GM21423 (cell line): ENCODE measurements at regions not wholly inside any gene's neighbourhood (a gene's known extent, or its start where the extent isn't known, plus 50 kb on each side); places are given as distances from the start of the nearest gene placed in this dataset.
"Not testable (repeated sequence)": the region's sequence is repeated elsewhere in the genome, so short reads cannot be mapped to it uniquely, and the experiment has no call there.

Experiments
- ATAC-seq: cut with Tn5 transposase; IDR thresholded peaks from one replicate; pipeline ENCODE4 v1.9.1; 2021; ENCODE audit warnings: mild to moderate bottlenecking, moderate library complexity; ENCODE audit not compliant: unreplicated experiment

DNA sequence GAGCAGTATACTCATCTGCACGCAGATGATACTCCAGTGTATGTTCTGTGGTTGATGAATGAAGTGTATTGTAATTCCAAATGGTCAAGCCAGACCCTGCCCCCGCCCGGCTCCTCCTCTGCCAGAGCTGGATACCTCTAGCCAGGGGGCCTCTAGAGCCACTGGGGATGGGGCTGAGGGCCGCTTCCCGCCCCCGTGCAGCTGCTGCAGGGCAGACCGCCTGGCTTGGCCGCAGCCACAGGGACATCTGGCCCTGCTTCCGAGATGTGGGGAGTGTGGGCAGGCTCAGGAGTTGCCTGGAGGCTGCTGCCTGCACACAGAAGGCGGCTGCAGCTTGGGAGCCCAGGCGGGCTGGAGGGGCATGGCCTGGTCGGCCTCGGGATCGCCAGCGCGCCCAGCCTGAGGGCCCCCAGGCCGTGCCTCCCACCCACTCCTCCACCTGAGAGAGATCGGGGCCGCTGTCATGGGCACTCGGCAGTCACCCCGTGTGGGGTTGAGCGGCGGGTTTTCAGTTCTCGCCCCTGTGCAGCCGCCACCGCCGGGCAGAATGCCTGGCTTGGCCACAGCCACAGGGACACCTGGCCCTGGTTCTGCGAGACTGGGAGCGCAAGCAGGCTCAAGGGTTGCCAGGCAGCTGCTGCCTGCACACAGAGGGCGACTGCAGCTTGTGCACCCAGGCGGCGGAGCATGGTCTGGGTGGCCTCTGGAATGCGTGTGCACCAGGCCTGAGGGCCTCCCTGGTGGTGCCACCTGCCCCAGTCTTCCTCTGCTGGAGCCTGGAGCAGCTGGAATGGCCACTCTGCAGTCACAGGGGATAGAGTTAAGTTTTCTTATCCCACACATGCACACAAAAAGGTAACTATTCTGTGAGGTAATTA is 1643.7 kb downstream of the SPATA31A7 start:
- not testable (repeated sequence) for ATAC-seq

- ATAC-seq, result peak; percentile 9
Measured at GRCh38 chr9:62837254-62837911, 1647.5 kb downstream of the SPATA31A7 start.

- ATAC-seq, result peak; percentile 100
Measured at GRCh38 chr9:62838024-62838718, 1648.3 kb downstream of the SPATA31A7 start.

DNA sequence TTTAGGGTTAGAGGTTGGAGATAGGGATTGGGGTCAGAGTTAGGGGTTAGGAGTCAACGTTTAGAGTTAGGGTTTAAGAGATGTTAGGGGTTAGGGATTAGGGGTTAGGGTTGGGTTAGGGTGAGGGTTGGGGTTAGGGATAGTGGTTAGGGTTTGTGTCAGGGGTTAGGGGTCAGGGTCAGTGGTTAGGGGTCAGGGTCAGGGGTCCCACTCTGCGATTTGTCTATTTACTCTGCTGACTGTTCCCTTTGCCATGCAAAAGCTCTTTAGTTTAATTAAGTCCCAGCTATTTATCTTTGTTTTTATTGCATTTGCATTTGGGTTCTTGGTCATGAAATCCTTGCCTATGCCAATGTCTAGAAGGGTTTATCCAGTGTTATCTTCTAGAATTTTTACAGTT is 1649.3 kb downstream of the SPATA31A7 start:
- not testable (repeated sequence) for ATAC-seq

DNA sequence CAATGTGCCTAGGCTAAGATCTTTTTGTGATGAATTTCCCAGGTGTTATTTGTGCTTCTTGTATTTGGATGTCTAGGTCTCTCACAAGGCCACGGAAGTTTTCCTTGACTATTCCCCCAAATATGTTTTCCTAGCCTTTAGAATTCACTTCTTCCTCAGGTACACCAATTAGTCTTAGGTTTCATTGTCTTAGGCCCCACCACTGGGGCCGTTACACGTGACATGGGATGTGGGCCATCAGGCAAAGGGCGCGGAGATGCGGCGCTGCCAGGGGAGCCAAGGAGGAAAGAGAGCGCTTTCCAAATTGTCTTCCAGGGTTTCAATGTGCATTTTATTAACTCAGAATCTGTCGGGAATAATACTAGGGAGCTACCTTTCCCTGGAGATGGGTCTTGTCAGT is 1653.3 kb downstream of the SPATA31A7 start:
- not testable (repeated sequence) for ATAC-seq

DNA sequence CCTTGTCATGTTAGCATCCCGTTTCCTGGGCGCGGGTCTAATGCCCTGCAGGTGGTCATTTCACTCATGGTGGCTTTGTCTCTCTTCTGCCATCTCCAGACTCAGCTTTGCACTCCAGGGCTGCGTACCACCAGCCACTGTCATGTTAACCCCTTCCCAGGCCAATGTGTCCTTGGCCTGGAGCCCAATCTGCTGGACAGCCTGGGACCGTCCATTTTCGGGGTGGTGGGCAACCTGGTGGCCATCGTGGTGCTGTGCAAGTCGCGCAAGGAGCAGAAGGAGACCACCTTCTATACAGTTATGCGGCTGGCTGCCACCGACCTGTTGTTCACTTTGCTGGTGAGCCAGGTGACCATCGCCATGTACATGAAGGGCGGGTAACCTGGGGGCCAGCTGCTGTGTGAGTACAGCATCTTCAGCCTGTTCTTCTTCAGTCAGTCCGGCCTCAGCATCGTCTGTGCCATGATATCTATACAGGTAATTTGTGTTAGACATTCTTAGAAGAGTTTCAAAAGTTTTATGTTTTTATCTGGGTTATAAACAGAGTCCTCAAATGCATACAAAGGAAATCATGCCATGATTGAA is 1654.0 kb downstream of the SPATA31A7 start:
- ATAC-seq, result not testable (repeated sequence)

- ATAC-seq, result not testable (repeated sequence)
Measured at GRCh38 chr9:62844681-62845185, 1654.9 kb downstream of the SPATA31A7 start.

DNA sequence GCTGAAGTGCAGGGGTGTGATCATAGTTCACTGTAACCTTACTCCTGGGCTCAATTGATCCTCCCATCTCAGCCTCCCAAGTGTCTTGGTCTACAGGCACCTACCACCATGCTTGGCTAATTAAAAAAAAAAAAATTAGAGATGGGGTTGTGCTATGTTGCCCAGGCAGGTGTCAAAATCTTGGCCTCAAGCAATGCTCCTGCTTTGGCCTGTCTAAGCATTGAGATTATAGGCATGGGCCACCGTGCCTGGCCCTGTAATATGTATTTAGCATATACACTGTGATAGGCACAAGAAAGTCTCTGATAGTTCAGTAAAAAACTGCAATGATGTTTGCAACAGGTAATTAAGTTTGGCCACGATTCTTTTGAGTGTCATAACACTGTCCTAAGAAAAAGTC is 1658.4 kb downstream of the SPATA31A7 start:
- not testable (repeated sequence) for ATAC-seq

DNA sequence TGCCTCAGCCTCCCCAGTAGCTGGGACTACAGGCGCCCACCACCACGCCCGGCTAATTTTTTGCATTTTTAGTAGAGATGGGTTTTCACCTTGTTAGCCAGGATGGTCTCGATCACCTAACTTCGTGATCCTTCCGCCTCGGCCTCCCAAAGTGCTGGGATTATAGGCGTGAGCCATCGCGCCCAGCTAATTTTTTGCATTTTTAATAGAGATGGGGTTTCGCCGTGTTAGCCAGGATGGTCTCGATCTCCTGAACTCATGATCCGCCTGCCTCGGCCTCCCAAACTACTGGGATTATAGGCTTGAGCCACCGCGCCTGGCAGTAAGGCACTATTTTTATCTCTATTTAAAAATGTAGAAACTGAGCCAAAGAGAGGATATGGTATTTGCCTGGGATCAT is 1660.2 kb downstream of the SPATA31A7 start:
- ATAC-seq, result not testable (repeated sequence)

DNA sequence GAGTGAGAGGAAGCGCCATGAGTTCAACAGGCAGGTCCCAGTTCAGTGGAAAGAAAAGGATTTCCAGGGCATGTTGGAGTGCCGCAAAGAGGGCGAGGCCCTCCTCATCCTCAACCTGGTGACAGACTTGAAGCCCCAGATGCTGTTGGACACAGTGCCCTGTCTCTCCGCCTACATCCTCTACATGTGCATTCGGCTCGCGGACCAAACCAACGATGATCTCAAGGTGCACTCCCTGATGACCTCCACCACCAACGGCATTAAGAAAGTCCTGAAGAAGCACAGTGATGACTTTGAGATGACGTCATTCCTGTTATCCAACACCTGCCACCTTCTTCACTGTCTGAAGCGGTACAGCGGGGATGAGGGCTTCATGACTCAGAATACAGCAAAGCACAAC is 1667.4 kb downstream of the SPATA31A7 start:
- ATAC-seq, result not testable (repeated sequence)

- ATAC-seq, result not testable (repeated sequence)
Measured at GRCh38 chr9:62858240-62858639, 1668.4 kb downstream of the SPATA31A7 start.

- ATAC-seq, result not testable (repeated sequence)
Measured at GRCh38 chr9:62860939-62861860, 1671.4 kb downstream of the SPATA31A7 start.

- not testable (repeated sequence) for ATAC-seq
Measured at GRCh38 chr9:62862180-62862579, 1672.3 kb downstream of the SPATA31A7 start.

DNA sequence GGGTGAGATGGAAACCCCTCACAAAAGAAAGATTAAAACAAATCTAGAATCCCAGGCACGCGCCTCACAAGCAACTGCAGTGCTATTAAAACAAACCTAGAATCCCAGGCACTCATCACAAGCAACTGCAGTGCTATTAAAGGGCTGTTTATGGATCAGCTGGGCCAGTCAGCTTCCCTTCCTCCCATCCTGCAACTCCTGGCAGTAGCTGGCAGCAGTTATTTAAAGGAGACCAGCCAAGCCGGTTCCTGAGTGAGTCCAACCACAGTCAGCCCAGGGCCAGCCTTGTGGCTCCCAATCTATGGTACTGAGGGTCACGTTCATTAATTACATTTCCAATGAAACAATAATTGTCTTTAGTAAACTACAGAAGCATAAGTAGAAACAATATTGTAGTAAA is 1673.5 kb downstream of the SPATA31A7 start:
- not testable (repeated sequence) for ATAC-seq

DNA sequence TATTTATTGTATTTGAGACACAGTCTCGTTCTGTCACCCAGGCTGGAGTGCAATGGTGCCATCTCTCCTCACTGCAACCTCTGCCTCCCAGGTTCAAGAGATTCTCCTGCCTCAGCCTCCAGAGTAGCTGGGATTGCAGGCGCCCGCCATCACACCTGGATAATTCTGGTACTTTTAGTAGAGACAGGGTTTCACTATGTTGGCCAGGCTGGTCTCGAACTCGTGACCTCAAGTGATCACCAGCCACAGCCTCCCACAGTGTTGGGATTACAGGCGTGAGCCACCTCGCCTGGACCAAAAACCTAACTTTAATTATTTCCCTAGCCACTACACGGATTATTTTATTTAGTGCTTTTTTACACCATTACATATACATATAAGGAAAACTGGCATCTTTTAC is 1674.0 kb downstream of the SPATA31A7 start:
- not testable (repeated sequence) for ATAC-seq

DNA sequence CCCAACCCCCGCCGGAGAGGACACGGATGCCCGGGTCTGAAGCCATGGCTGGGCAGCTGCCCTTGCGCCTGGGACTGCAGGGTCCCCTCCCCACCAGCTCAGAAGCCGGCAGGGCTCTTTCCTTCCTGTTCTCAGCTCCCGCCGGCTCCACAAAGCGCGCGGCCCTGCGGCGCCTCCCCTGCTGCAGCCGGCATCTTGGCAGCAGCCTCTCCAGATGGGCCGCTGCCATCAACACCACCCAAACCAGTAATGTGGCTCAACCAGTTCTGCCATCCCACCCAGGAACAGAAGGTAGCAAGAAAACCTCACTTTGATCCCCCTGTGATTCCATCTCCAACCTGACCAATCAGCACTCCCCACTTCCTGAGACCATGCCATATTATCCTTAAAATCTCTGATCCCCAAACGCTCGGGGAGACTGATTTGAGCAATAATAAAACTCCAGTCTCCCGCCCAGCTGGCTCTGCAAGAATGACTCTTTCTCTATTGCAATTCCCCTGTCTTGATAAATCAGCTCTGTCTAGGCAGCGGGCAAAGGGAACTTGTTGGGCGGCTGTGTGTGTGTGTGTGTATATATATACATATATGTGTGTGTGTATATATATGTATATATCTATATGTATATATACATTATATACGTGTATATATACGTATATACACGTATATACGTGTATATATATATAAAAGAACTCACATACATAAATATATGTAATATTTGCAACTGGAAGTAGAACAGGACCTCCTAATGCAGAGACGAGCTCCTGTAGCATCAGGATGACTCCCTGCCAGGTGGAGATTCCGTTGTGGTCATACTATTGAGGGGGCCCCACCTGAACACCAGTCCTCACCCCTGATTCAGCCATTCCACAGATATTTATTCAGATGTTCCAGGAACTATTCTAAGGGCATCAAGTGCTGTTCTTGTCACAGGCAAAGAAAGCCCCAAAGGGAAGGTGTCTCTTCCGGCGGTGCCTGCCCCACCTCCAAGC is 1674.9 kb downstream of the SPATA31A7 start:
- ATAC-seq, result not testable (repeated sequence)

DNA sequence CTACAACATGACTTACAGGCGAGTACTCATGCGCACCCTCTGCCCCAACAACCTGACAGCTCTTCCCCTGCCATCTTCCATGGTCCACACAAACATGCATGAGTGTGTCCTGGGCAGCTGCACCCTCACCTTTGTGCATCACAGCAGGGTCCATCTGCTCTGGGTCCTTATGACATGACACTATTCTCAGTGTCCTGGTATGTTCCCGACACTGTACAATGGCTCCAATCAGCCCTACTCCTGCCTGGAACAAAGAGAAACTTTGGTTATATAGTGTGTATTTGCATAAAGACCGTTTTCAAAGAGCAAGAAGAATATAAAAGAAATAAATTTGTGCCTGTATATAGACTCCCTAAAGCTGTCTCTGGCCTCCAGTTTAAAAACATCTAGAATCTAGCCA is 1679.2 kb downstream of the SPATA31A7 start:
- ATAC-seq, result not testable (repeated sequence)

DNA sequence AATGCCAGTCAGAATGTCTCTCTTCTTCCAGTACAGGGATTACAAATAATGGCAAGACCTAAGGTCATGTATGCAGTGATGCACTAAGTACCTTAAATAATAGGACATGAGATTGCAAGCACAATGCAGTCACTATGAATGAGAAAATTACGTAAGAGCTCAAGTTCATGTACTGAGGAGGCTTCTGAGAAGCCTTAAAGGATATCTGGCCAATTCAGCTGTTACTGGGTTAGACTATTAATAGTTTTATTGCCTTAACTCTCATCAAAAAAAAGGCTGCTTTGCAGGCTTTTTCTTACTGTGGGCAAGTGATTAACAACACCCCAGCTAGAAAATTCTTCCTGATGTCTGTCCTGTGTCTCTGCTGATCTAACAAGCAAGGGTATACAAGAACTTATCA is 1681.9 kb downstream of the SPATA31A7 start:
- not testable (repeated sequence) for ATAC-seq
